ENCODE measurements at regions not wholly inside any gene's neighbourhood (a gene's known extent, or its start where the extent isn't known, plus 50 kb on each side); places are given as distances from the start of the nearest gene placed in this dataset.
"Not testable (repeated sequence)": the region's sequence is repeated elsewhere in the genome, so short reads cannot be mapped to it uniquely, and the experiment has no call there.

- TF ChIP-seq, protein P1, sequence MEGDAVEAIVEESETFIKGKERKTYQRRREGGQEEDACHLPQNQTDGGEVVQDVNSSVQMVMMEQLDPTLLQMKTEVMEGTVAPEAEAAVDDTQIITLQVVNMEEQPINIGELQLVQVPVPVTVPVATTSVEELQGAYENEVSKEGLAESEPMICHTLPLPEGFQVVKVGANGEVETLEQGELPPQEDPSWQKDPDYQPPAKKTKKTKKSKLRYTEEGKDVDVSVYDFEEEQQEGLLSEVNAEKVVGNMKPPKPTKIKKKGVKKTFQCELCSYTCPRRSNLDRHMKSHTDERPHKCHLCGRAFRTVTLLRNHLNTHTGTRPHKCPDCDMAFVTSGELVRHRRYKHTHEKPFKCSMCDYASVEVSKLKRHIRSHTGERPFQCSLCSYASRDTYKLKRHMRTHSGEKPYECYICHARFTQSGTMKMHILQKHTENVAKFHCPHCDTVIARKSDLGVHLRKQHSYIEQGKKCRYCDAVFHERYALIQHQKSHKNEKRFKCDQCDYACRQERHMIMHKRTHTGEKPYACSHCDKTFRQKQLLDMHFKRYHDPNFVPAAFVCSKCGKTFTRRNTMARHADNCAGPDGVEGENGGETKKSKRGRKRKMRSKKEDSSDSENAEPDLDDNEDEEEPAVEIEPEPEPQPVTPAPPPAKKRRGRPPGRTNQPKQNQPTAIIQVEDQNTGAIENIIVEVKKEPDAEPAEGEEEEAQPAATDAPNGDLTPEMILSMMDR (IDR thresholded peaks at IDR 0.05; ENCODE audit: insufficient read depth, low read length, poor library complexity, severe bottlenecking): not testable (repeated sequence)
- TF ChIP-seq EZH2phosphoT487 (conservative IDR thresholded peaks at IDR 0.05; ENCODE audit: low read length): not testable (repeated sequence)
Observed at GRCh38 chr4:151549378-151549777, 140.4 kb downstream of the FHIP1A start.

All from SU-DHL-6 (cell line).